Frontal cortex (tissue), 3 donors: ENCODE measurements at regions not wholly inside any gene's neighbourhood (a gene's known extent, or its start where the extent isn't known, plus 50 kb on each side); places are given as distances from the start of the nearest gene placed in this dataset.
"Not testable (repeated sequence)": the region's sequence is repeated elsewhere in the genome, so short reads cannot be mapped to it uniquely, and the experiment has no call there.

ENCODE experiments used
- DNase-seq, 2 donors: peaks; one replicate each; pipeline ENCODE4 v3.0.0; 2012; ENCODE audit warnings: low spot score in 2 of 2
- FAIRE-seq: peaks from 2 replicates; lab custom pipeline; 2012; peaks lifted over from hg19 to GRCh38; lab: Jason Lieb, UNC
- donor health status: control.
- donor health status: control.
- donor health status: control.

DNA sequence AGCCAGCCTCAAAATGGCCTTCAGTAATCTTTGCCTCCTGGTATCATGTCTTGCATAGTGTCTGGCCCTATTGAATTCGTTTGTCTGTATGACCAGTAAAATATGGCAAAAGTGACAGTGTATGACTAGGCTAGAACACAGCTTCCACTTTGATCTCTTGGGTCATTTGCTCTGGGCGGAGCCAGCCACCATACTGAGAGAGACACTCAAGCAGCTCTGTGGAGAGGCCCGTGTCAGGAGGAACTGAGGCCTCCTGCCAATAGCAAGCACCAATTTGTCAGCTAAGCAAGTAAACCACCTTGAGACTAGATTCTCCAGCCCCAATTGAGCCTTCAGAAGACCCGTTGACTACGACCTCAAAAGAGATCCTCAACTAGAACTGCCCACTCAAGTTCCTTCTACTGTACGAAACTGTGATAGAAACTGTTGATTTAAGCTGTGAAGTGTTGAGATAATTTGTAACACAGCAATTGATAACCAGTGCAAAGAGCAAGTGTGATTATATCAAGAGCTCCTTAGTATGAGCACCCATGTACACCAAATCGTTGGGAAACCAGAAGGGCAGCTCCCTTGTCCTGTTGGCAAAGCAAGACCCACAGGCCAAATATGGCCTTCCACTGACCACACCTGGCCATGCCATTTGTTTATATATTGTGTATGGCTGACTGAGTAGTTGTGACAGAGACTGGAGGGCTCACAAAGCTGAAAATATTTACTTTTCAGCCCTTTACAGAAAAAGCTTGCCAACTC lies 52.7 kb upstream of the SERBP1 start:
- no peak for DNase-seq

GRCh38 chr1:67484492-67484891 lies 54.3 kb upstream of the SERBP1 start:
- FAIRE-seq (no peak), DNase-seq (no peak)

More for the DNA sequence above, 52.7 kb upstream of the SERBP1 start:
- FAIRE-seq = no peak

DNA sequence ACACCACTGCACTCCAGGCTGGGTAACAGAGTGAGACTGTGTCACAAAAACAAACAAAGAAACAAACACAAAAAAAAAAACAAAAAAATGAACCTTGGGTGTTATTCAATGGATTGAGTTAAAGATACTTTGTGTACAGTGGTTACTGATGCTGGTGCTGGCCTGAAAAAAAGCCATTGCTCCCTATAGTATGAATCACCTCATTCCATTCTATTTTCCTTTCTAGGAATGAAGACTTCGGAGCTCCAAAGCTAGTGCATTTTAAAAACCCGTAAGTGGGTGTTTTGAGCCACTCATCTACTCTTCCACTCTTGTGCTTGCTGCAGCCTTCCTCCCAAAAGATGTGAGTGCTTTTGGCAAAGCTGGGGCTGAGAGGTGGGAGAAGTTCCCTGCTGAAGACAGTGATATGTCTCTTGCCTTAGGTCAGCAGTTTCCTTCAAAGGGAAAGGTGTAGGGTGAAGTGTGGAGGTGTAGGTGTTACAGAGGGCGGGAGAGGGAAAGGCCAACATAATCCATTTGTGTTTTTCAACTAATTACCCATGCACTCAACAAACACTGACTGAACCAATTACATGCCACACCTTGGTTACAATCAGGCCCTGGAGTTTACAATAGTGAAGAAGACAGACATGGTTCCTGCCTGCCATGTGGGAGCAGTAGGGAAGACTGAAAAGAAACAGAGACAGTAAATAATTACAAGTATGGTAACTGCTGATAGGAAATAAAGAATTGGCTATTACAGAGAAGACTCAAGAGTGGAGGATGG lies 55.0 kb upstream of the SERBP1 start:
- DNase-seq (no peak), FAIRE-seq (no peak)

GRCh38 chr1:67489643-67490042 lies 59.4 kb upstream of the SERBP1 start:
- DNase-seq = no peak
- no peak for FAIRE-seq

DNA sequence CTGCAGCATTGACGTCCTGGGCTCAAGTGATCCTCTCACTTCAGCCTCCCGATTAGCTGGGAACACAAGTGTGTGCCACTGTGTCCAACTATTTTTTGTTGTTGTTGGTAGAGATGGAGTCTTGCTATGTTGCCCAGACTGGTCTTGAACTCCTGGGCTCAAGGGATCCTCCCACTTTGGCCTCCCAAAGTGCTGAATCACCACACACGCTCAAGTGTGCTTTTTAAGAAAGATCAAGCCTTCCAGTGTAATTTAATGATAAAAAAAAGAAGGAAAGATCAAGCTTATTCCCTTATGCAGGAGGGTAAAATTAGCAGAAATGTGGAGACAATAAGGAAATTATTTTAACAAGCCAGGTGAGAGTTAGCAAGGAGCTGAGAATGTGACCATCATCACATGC lies 61.1 kb upstream of the SERBP1 start:
- DNase-seq (no peak), FAIRE-seq (no peak)

DNA sequence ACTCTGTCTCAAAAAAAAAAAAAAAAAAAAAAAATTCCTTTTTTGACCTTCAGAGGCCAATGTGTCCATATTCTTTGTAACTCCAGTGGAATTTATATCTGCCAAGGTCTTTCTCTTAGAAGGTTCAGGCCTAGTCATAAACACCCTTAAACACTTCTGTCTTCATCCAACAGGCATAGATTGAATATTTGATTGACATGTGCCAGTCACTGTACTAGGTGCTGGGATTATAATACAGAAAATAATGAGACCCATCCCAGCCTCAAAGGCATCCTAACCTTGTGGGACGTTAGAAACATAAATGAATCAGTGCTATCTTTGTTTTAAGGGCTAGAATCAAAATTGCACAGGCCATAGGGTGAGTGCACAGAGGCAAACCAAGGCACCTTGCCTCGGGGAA lies 62.9 kb upstream of the SERBP1 start:
- DNase-seq (no peak), FAIRE-seq (no peak)

GRCh38 chr1:67495327-67495726 lies 65.1 kb upstream of the SERBP1 start:
- FAIRE-seq = no peak

DNA sequence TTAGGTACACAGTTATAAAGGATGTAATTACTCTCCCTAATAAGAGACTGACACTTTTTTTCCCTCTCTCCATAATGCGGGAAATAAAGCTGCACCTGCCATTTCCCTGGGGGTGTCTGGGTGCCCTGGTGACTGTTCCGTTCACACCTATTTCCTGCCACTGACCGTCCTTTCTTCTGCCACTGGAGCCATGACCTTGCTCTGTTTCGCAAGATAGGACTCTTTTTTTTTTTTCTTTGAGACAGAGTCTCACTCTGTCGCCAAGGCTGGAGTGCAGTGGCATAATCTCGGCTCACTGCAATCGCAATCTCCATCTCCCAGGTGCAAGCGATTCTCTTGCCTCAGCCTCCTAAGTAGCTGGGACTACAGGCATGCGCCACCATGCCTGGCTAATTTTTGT lies 66.1 kb upstream of the SERBP1 start:
- FAIRE-seq = no peak

More at GRCh38 chr1:67495327-67495726, 65.1 kb upstream of the SERBP1 start:
- DNase-seq = no peak

GRCh38 chr1:67500413-67500959 lies 70.3 kb upstream of the SERBP1 start:
- DNase-seq (peak; percentile 32 to 83), FAIRE-seq (no peak)

More for the DNA sequence above, 66.1 kb upstream of the SERBP1 start:
- DNase-seq = no peak

DNA sequence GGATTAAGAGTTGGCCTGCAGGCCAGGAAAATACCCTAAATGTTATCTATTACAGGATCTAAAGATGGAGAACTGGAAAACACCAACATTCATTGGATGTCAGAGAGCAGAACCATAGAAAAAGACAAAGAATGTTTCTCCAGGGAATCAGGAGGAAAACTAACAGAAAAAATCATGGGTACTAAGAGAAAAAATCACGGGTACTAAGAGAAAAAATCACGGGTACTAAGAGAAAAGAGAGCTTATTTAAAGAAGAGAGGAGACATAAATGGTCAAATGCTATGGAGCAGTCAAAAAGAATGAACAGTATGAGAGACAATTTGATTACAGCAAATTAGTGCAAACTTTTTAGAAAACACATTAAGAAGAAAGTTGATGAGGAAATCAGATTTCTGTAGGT lies 73.8 kb upstream of the SERBP1 start:
- no peak for DNase-seq

DNA sequence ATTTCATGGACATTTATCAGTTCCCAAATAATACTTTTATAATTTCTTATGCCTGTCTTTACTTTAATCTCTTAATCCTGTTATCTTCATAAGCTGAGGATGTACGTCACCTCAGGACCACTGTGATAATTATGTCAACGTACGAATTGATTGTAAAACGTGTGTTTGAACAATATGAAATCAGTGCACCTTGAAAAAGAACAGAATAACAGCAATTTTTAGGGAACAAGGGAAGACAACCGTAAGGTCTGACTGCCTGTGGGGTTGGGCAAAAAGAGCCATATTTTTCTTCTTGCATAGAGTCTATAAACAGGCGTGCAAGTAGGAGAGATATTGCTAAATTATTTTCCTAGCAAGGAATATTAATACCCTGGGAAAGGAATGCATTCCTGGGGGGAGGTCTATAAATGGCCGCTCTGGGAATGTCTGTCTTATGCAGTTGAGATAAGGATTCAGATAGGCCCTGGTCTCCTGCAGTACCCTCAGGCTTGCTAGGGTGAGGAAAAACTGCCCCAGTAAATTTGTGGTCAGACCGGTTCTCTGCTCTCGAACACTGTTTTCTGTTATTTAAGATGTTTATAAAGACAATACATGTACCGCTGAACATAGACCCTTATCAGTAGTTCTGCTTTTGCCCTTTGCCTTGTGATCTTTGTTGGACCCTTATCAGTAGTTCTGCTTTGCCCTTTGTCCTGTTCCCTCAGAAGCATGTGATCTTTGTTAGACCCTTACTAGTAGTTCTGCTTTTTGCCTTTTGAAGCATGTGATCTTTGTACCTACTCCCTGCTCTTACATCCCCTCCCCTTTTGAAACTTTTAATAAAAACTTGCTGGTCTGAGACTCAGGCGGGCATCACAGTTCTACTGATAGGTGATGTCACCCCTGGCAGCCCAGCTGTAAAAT lies 83.4 kb upstream of the SERBP1 start:
- not testable (repeated sequence) for DNase-seq, FAIRE-seq

More for the DNA sequence above, 73.8 kb upstream of the SERBP1 start:
- no peak for FAIRE-seq

GRCh38 chr1:67514300-67514699 lies 84.1 kb upstream of the SERBP1 start:
- FAIRE-seq = no peak
- no peak for DNase-seq

GRCh38 chr1:67514786-67515185 lies 84.6 kb upstream of the SERBP1 start:
- DNase-seq (no peak), FAIRE-seq (no peak)

DNA sequence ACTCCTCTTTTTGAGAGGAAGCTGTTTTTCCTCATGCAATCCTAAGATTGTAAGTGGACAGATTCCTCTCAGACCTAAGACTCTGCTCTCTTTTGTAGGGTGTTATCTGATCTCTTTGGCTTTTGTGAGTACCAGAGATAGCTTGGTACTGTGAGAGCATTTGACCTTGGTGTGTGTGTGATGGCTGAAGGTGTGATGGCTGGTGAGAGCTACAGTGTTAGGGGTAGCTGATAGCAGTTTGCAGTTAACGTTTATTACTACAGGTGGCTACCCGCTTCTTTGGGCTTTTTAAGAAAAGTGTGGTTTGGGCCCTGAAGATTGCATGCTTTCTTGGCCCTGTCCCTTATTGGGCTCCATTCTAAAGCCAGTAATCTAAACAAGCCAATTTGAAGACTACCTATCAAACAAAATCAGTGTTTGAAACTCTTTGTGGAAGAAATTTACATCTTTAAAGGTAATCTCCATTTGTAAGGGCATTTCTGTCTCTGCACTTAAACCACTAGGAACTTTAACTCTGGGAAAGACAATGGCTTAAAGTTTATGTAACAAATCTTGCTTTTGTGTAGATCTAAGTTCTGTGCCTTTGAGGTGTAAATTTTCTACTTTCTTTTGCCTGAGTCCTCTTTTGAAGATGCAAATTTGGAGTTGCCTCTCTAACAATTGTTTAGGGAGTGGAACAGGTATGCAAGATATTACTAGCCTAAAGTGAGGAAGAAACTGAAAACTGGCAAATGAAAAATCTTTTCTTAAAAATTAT lies 85.3 kb upstream of the SERBP1 start:
- FAIRE-seq = no peak
- no peak for DNase-seq

- no peak for DNase-seq
- FAIRE-seq = no peak
Observed at GRCh38 chr1:67517046-67517445, 86.8 kb upstream of the SERBP1 start.

GRCh38 chr1:67522001-67522441 lies 91.8 kb upstream of the SERBP1 start:
- FAIRE-seq (no peak), DNase-seq (no peak)

- no peak for DNase-seq
- no peak for FAIRE-seq
Observed at GRCh38 chr1:67522793-67523192, 92.6 kb upstream of the SERBP1 start.

- DNase-seq (no peak), FAIRE-seq (no peak)
Observed at GRCh38 chr1:67524143-67525052, 94.2 kb upstream of the SERBP1 start.
